ENCODE measurements at regions not wholly inside any gene's neighbourhood (a gene's known extent, or its start where the extent isn't known, plus 50 kb on each side); places are given as distances from the start of the nearest gene placed in this dataset.

DNA sequence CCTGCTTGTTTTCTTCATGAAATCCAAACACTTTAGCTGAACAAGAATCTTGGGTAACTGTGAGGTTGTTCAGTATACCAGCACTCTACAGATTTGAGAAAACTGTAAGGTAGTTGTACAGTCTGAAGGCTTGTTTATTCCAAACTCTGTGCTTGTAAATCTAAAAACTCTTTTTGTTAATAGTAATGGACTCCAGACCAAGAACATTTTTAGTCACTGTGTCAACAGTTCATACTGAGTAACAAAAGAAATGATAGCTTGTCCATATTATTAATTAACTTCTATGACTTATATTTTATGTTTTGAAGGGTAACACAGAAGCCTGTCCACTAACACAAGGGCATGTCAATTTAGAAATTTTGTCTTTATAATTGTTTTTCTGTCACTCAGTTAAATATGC lies 72.2 kb upstream of the KYNU start:
- ChIA-PET POLR2A (ENCODE audit: partially characterized antibody) (interaction anchor here (1.0 kb wide), 1 partner anchor 21 kb away, joined by 4 read pairs; no protein-coding TSS in a partner anchor), CTCF (ENCODE audit: partially characterized antibody) (no interaction called here)
- Histone ChIP-seq H3K79me1 (ENCODE audit: low read depth, low read length) (no peaks in the 10 kb centered on the region), H4K5ac (ENCODE audit: insufficient read length, low read depth, low read length) (no peak overlapping the region), H3K18ac (ENCODE audit: extremely low read depth, low read length) (no peak overlapping the region), H3K23me2 (ENCODE audit: low read depth, low read length) (no peaks in the 10 kb centered on the region), H3K36me3 (ENCODE audit: control insufficient read depth in 2 of 4, insufficient read depth in 4 of 4, low read length in 3 of 4) (no peaks in the 10 kb centered on the region), H3K23ac (ENCODE audit: insufficient read length) (no peak overlapping the region), H3K14ac (ENCODE audit: insufficient read length) (no peak overlapping the region), H3K56ac (replicated peaks; ENCODE audit: insufficient read length, low read depth, low read length) (no peak overlapping the region), H2BK12ac (ENCODE audit: low read depth, low read length) (no peak overlapping the region), H3K4me2 (ENCODE audit: insufficient read depth in 1 of 2, low read depth in 2 of 2, low read length in 2 of 2) (no peak overlapping the region), H3K27me3 (replicated peaks in 1 of 4; ENCODE audit: control insufficient read depth in 3 of 4, extremely low read depth in 1 of 4, insufficient read depth in 3 of 4, low read length in 3 of 4) (no peaks in the 10 kb centered on the region), H3K27ac (ENCODE audit: low read depth, low read length) (no peak overlapping the region), H3K79me2 (ENCODE audit: control insufficient read depth in 1 of 2, insufficient read depth in 2 of 2, low read length in 2 of 2) (no peaks in the 10 kb centered on the region), H2BK5ac (ENCODE audit: low read depth, low read length) (no peak overlapping the region), H4K20me1 (replicated peaks in 1 of 2; ENCODE audit: control insufficient read depth in 1 of 2, insufficient read depth in 2 of 2, low read length in 2 of 2) (no peaks in the 10 kb centered on the region), H4K91ac (replicated peaks; ENCODE audit: insufficient read length, low read length) (no peak overlapping the region), H3K9ac (replicated peaks in 1 of 4; ENCODE audit: extremely low read depth in 1 of 4, low read depth in 3 of 4, low read length in 3 of 4) (no peak overlapping the region), H4K8ac (ENCODE audit: extremely low read depth, insufficient read depth, low read length) (no peak overlapping the region), H3K9me3 (ENCODE audit: insufficient read depth in 2 of 2, low read depth in 1 of 2, low read length in 1 of 2) (no peaks in the 10 kb centered on the region), H3K4me3 (ENCODE audit: extremely low read depth in 1 of 4, insufficient read depth in 2 of 4, low read depth in 3 of 4, low read length in 4 of 4) (no peak overlapping the region), H3K4ac (replicated peaks; ENCODE audit: insufficient read length, low read depth, low read length) (no peak overlapping the region), H2AK5ac (ENCODE audit: low read depth, low read length) (no peak overlapping the region), H2BK120ac (replicated peaks; ENCODE audit: low read depth, low read length) (no peak overlapping the region), H2BK15ac (ENCODE audit: low read length) (no peak overlapping the region), H2AFZ (ENCODE audit: low read length) (no peak overlapping the region), H3K4me1 (replicated peaks in 1 of 4; ENCODE audit: control insufficient read depth in 3 of 4, insufficient read depth in 4 of 4, low read length in 3 of 4) (no peaks in the 10 kb centered on the region), H2BK20ac (ENCODE audit: low read length) (no peak overlapping the region)
- FAIRE-seq (no peak), DNase-seq (ENCODE audit: low read depth in 1 of 2, low spot score in 2 of 2) (no peak)
- TF ChIP-seq SRF (IDR thresholded peaks at IDR 0.05; ENCODE audit: low read depth, low read length) (no peak), SUZ12 (IDR thresholded peaks at IDR 0.05; ENCODE audit: low read length) (no peak), FOSL1 (IDR thresholded peaks at IDR 0.05; ENCODE audit: insufficient read depth, low read depth, low read length) (no peak), SP1 (IDR thresholded peaks at IDR 0.05; ENCODE audit: low read depth, low read length) (no peak)

All from H1 (cell line).